ENCODE measurements at regions not wholly inside any gene's neighbourhood (a gene's known extent, or its start where the extent isn't known, plus 50 kb on each side); places are given as distances from the start of the nearest gene placed in this dataset.

GRCh38 chr18:40685219-40685618 lies 1269.8 kb upstream of the PIK3C3 start:
- TF ChIP-seq POLR2A (IDR thresholded peaks at IDR 0.05) (no peak), CTCF (IDR thresholded peaks at IDR 0.05) (no peak)

All from Peyer's patch (tissue), 4 donors.